ENCODE measurements at regions not wholly inside any gene's neighbourhood (a gene's known extent, or its start where the extent isn't known, plus 50 kb on each side); places are given as distances from the start of the nearest gene placed in this dataset.

GRCh38 chr5:39486790-39487189 lies 62.0 kb upstream of the DAB2 start:
- Histone ChIP-seq H3K36me3 (no peaks in the 10 kb centered on the region), H3K9me3 (peaks cover 0 to 25% (median 8%) of the 10 kb centered on the region in 12 donors), H3K27ac (no peak overlapping the region), H3K4me1 (no peaks in the 10 kb centered on the region), H3K4me3 (no peak overlapping the region), H3K27me3 (no peaks in the 10 kb centered on the region)
- DNase-seq (no peak), ATAC-seq (no peak)
- intact Hi-C loops (cut with DNase I), result no loop called here
- TF ChIP-seq POLR2A (IDR thresholded peaks at IDR 0.05), result no peak
- TF ChIP-seq CTCF (IDR thresholded peaks at IDR 0.05), result no peak
- WGBS, 4 donors, result 83 to 96% (median 94%) methylated on average over 2 of the region's 2 CpGs

- Histone ChIP-seq H3K27ac (no peak overlapping the region), H3K4me1 (no peaks in the 10 kb centered on the region), H3K4me3 (no peak overlapping the region), H3K27me3 (no peaks in the 10 kb centered on the region), H3K36me3 (no peaks in the 10 kb centered on the region), H3K9me3 (peaks cover 0 to 22% (median 8%) of the 10 kb centered on the region in 12 donors)
- 47 to 84% (median 60%) methylated on average over 1 of the region's 1 CpG for WGBS, 4 donors
- intact Hi-C loops (cut with DNase I), result no loop called here
- no peak for DNase-seq
- TF ChIP-seq CTCF (IDR thresholded peaks at IDR 0.05) (no peak), POLR2A (IDR thresholded peaks at IDR 0.05) (no peak)
- peak in 1 of 4 donors; percentile 34 for ATAC-seq
Observed at GRCh38 chr5:39486361-39486760, 61.6 kb upstream of the DAB2 start.

- ATAC-seq, result no peak
- no peaks in the 10 kb centered on the region for H3K36me3 ChIP-seq
- H3K9me3 ChIP-seq, result peaks cover 0 to 9% (median 0%) of the 10 kb centered on the region in 12 donors
- WGBS, 4 donors, result 59 to 68% (median 62%) methylated on average over 2 of the region's 2 CpGs
- no peak overlapping the region for H3K4me3 ChIP-seq
- no peak for TF ChIP-seq CTCF (IDR thresholded peaks at IDR 0.05)
- TF ChIP-seq POLR2A (IDR thresholded peaks at IDR 0.05), result no peak
- H3K27me3 ChIP-seq, result no peaks in the 10 kb centered on the region
- no peak for DNase-seq
- intact Hi-C loops (cut with DNase I), result no loop called here
- no peaks in the 10 kb centered on the region for H3K4me1 ChIP-seq
- no peak overlapping the region for H3K27ac ChIP-seq
Observed at GRCh38 chr5:39485079-39485478, 60.3 kb upstream of the DAB2 start.

GRCh38 chr5:39484673-39485072 lies 59.9 kb upstream of the DAB2 start:
- Histone ChIP-seq H3K27ac (no peak overlapping the region), H3K9me3 (peaks cover 0 to 5% (median 0%) of the 10 kb centered on the region in 12 donors), H3K4me3 (no peak overlapping the region), H3K4me1 (no peaks in the 10 kb centered on the region), H3K27me3 (no peaks in the 10 kb centered on the region), H3K36me3 (no peaks in the 10 kb centered on the region)
- DNase-seq (no peak), ATAC-seq (no peak)
- intact Hi-C loops (cut with DNase I), result no loop called here
- 60 to 73% (median 63%) methylated on average over 1 of the region's 1 CpG for WGBS, 4 donors
- TF ChIP-seq CTCF (IDR thresholded peaks at IDR 0.05) (no peak), POLR2A (IDR thresholded peaks at IDR 0.05) (no peak)

Data from heart left ventricle (tissue), 16 donors.